HCT116 (cell line): ENCODE measurements at regions not wholly inside any gene's neighbourhood (a gene's known extent, or its start where the extent isn't known, plus 50 kb on each side); places are given as distances from the start of the nearest gene placed in this dataset.

Experiments used
- CBX3 ChIP-seq: IDR thresholded peaks from 2 replicates; pipeline ENCODE4 v1.6.1; 2012; ENCODE audit warnings: low read depth
- CEBPB ChIP-seq: IDR thresholded peaks from 2 replicates; pipeline ENCODE4 v1.6.1; 2012; ENCODE audit warnings: low read depth
- CTCF ChIP-seq, 3 experiments: fragments of 200-600 bp in 1 of 3; sonication (generic) in 1 of 3; IDR thresholded peaks in 2 of 3; conservative IDR thresholded peaks in 1 of 3; 2 replicates each; pipeline ENCODE4 v1.5.1; 2012 to 2017; ENCODE audit warnings: low read depth in 2 of 3, low read length in 2 of 3, antibody characterized with exemption in 1 of 3, borderline replicate concordance in 1 of 3, control low read depth in 1 of 3, mild to moderate bottlenecking in 1 of 3, mixed read lengths in 1 of 3, mixed run types in 1 of 3, moderate library complexity in 1 of 3; ENCODE audit not compliant: insufficient read depth in 1 of 3
- EGR1 ChIP-seq: IDR thresholded peaks from 2 replicates; pipeline ENCODE4 v1.6.1; 2012; ENCODE audit warnings: low read depth
- ELF1 ChIP-seq: IDR thresholded peaks from 2 replicates; pipeline ENCODE4 v1.6.1; 2012; ENCODE audit warnings: low read depth, borderline replicate concordance
- EZH2 ChIP-seq: fragments of 200-600 bp; sonication (generic); IDR thresholded peaks from 2 replicates; pipeline ENCODE4 v1.6.1; 2017; ENCODE audit warnings: antibody characterized with exemption, mixed run types
- JUND ChIP-seq: IDR thresholded peaks from 2 replicates; pipeline ENCODE4 v1.6.1; 2012
- MAX ChIP-seq: IDR thresholded peaks from 2 replicates; pipeline ENCODE4 v1.6.1; 2012
- POLR2AphosphoS5 ChIP-seq: IDR thresholded peaks from 2 replicates; pipeline ENCODE4 v1.6.1; 2011; ENCODE audit warnings: mild to moderate bottlenecking, low read depth, low read length, moderate library complexity
- RAD21 ChIP-seq: IDR thresholded peaks from 2 replicates; pipeline ENCODE4 v1.6.1; 2012; ENCODE audit warnings: low read depth, mild to moderate bottlenecking
- REST ChIP-seq: IDR thresholded peaks from 2 replicates; pipeline ENCODE4 v1.6.1; 2012; ENCODE audit warnings: low read depth
- SIN3A ChIP-seq: IDR thresholded peaks from 2 replicates; pipeline ENCODE4 v1.6.1; 2012; ENCODE audit warnings: low read depth
- YY1 ChIP-seq: IDR thresholded peaks from 2 replicates; pipeline ENCODE4 v1.6.1; 2011; ENCODE audit warnings: low read length, low read depth, moderate library complexity, mild to moderate bottlenecking; ENCODE audit not compliant: insufficient replicate concordance; ENCODE audit errors: extremely low read depth
- ZNF274 ChIP-seq: fragments of 200-500 bp; sonication (Bioruptor generic); IDR thresholded peaks from 2 replicates; pipeline ENCODE4 v1.6.1; 2014; ENCODE audit warnings: mild to moderate bottlenecking, low read depth, low read length, inconsistent platforms

GRCh38 chr10:61355211-61355610 lies 98.0 kb downstream of the TMEM26 start:
- TF ChIP-seq YY1 (no peak), POLR2AphosphoS5 (no peak), CTCF (IDR thresholded peaks at IDR 0.05 in 2 of 3, conservative IDR thresholded peaks at IDR 0.05 in 1 of 3; ENCODE audit: borderline replicate concordance in 1 of 3, insufficient read depth in 1 of 3, low read depth in 2 of 3, low read length in 2 of 3) (no peak), RAD21 (no peak), MAX (no peak), EGR1 (no peak), CEBPB (no peak), REST (no peak), ZNF274 (no peak), ELF1 (no peak), EZH2 (no peak), SIN3A (no peak), CBX3 (no peak), JUND (no peak)
